Stomach (tissue), 4 donors: ENCODE measurements at regions not wholly inside any gene's neighbourhood (a gene's known extent, or its start where the extent isn't known, plus 50 kb on each side); places are given as distances from the start of the nearest gene placed in this dataset.

Experiments used
- CTCF ChIP-seq, 7 experiments: fragments of 450-650 bp in 4 of 7; fragments of 200-600 bp in 3 of 7; sonication (generic) in 3 of 7; IDR thresholded peaks; one replicate each; pipeline ENCODE4 v1.5.1; 2016 to 2019; ENCODE audit warnings: antibody characterized with exemption in 7 of 7, control low read depth in 2 of 7, mild to moderate bottlenecking in 1 of 7
- POLR2A ChIP-seq, 4 donors: fragments of 450-650 bp; IDR thresholded peaks; one replicate each; pipeline ENCODE4 v1.6.1; 2016; ENCODE audit warnings: antibody characterized with exemption in 4 of 4, control low read depth in 2 of 4, mild to moderate bottlenecking in 1 of 4, moderate library complexity in 1 of 4

GRCh38 chr3:194745422-194746184 lies 59.9 kb downstream of the FAM43A start:
- TF ChIP-seq CTCF (IDR thresholded peaks at IDR 0.05) (no peak), POLR2A (IDR thresholded peaks at IDR 0.05) (no peak)
